Uterus (tissue), 3 donors: ENCODE measurements at regions not wholly inside any gene's neighbourhood (a gene's known extent, or its start where the extent isn't known, plus 50 kb on each side); places are given as distances from the start of the nearest gene placed in this dataset.

Experiments used
- DNase-seq, 2 donors: peaks; one replicate each; pipeline ENCODE4 v3.0.0-alpha.2; 2019 to 2020
- H3K27ac ChIP-seq, 2 donors: fragments of 200-600 bp; sonication (generic); 1 replicate in 1 of 2; 2 replicates in 1 of 2; pipeline ENCODE4 v1.5.1; 2016 to 2018
- H3K27me3 ChIP-seq, 2 donors: fragments of 200-600 bp; sonication (generic); one replicate each; pipeline ENCODE4 v1.5.1; 2018 to 2019; ENCODE audit warnings: control low read depth in 1 of 2
- H3K36me3 ChIP-seq, 2 donors: fragments of 200-600 bp; sonication (generic); one replicate each; pipeline ENCODE4 v1.5.1; 2019; ENCODE audit warnings: control low read depth in 1 of 2
- H3K4me1 ChIP-seq, 2 donors: fragments of 200-600 bp; sonication (generic); one replicate each; pipeline ENCODE4 v1.5.1; 2018 to 2019; ENCODE audit warnings: control low read depth in 1 of 2
- H3K4me3 ChIP-seq, 2 donors: fragments of 200-600 bp; sonication (generic); 1 replicate in 1 of 2; 2 replicates in 1 of 2; pipeline ENCODE4 v1.5.1; 2018 to 2019; ENCODE audit warnings: mild to moderate bottlenecking in 1 of 2
- H3K9me3 ChIP-seq, 2 donors: fragments of 200-600 bp; sonication (generic); one replicate each; pipeline ENCODE4 v1.5.1; 2019; ENCODE audit warnings: control low read depth in 1 of 2
- CTCF ChIP-seq, 4 experiments: fragments of 200-600 bp in 2 of 4; fragments of 450-650 bp in 2 of 4; sonication (generic) in 2 of 4; IDR thresholded peaks; one replicate each; pipeline ENCODE4 v1.5.1; 2016 to 2019; ENCODE audit warnings: antibody characterized with exemption in 4 of 4, mild to moderate bottlenecking in 2 of 4, moderate library complexity in 1 of 4
- POLR2A ChIP-seq, 2 donors: fragments of 450-650 bp; IDR thresholded peaks; one replicate each; pipeline ENCODE4 v1.6.1; 2016; ENCODE audit warnings: antibody characterized with exemption in 2 of 2, mild to moderate bottlenecking in 1 of 2, moderate library complexity in 1 of 2
- intact Hi-C: fragments of 100-400 bp; cut with DNase I; formaldehyde crosslinking; loops from one replicate; pipeline ENCODE4 v1.15.1; 2023; ENCODE audit warnings: low total_unique reads
- donor health status: DM: yes; HTN: yes; CAD: no.

GRCh38 chr5:61697809-61698558 lies 365.9 kb downstream of the ZSWIM6 start:
- DNase-seq: no peak
- H3K27me3 ChIP-seq: no peaks in the 10 kb centered on the region
- no peak overlapping the region for H3K4me3 ChIP-seq
- no peaks in the 10 kb centered on the region for H3K4me1 ChIP-seq
- H3K9me3 ChIP-seq: peaks cover 0 to 5% of the 10 kb centered on the region in 2 donors
- intact Hi-C loops: no loop called here
- H3K27ac ChIP-seq: no peak overlapping the region
- TF ChIP-seq CTCF (IDR thresholded peaks at IDR 0.05) (no peak), POLR2A (IDR thresholded peaks at IDR 0.05) (no peak)
- no peaks in the 10 kb centered on the region for H3K36me3 ChIP-seq

GRCh38 chr5:61701877-61702602 lies 370.0 kb downstream of the ZSWIM6 start:
- Histone ChIP-seq H3K9me3 (no peaks in the 10 kb centered on the region), H3K27ac (no peak overlapping the region), H3K4me1 (no peaks in the 10 kb centered on the region), H3K36me3 (no peaks in the 10 kb centered on the region), H3K4me3 (no peak overlapping the region), H3K27me3 (no peaks in the 10 kb centered on the region)
- no peak for DNase-seq
- TF ChIP-seq CTCF (IDR thresholded peaks at IDR 0.05) (no peak), POLR2A (IDR thresholded peaks at IDR 0.05) (no peak)
- intact Hi-C loops: no loop called here

DNA sequence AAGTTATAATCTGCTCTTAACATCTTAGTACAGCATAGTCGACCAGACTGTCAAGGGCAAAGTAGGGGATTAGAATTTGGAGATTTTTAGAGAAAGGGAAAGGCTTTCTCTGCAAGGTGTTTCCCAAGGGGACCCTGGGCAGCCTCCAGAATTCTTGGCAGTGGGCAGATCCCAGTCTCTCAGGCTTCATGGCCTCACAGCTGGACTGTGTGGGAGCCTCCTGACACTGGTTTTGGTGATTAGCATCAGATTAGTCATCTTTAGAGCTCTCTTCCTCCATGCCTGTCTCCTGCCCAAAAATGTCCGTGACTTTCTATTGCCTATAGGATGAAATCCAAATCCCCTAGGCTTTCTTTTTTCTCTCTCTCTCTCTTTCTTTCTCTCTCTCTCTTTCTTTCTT lies 370.7 kb downstream of the ZSWIM6 start:
- Histone ChIP-seq H3K36me3 (no peaks in the 10 kb centered on the region), H3K27me3 (no peaks in the 10 kb centered on the region), H3K4me3 (no peak overlapping the region), H3K27ac (no peak overlapping the region), H3K9me3 (no peaks in the 10 kb centered on the region), H3K4me1 (no peaks in the 10 kb centered on the region)
- no peak for DNase-seq
- intact Hi-C loops: no loop called here
- TF ChIP-seq CTCF (IDR thresholded peaks at IDR 0.05) (no peak), POLR2A (IDR thresholded peaks at IDR 0.05) (no peak)

DNA sequence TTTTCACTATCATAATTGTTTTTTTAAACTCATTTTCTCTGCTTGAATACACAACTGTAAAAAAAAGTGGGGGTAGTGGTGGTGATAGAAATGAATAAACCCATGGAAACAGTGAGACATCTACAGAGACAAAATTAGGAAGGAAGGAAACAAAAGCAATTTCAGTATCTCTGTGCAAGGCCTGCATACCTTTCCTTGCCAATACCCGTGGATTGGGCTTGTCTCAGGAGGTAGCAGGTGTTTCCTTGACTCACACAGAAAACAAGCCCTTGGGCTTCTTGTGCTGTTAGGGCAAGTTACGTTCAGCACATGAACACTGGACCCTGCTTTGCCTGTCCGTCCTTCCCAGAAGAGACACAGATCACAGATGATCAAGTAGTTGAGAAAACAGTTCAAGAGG lies 372.2 kb downstream of the ZSWIM6 start:
- no peak for TF ChIP-seq POLR2A (IDR thresholded peaks at IDR 0.05)
- no peak for DNase-seq
- H3K36me3 ChIP-seq: no peaks in the 10 kb centered on the region
- no peaks in the 10 kb centered on the region for H3K4me1 ChIP-seq
- H3K27me3 ChIP-seq: no peaks in the 10 kb centered on the region
- intact Hi-C loops: no loop called here
- H3K27ac ChIP-seq: no peak overlapping the region
- no peaks in the 10 kb centered on the region for H3K9me3 ChIP-seq
- no peak overlapping the region for H3K4me3 ChIP-seq

DNA sequence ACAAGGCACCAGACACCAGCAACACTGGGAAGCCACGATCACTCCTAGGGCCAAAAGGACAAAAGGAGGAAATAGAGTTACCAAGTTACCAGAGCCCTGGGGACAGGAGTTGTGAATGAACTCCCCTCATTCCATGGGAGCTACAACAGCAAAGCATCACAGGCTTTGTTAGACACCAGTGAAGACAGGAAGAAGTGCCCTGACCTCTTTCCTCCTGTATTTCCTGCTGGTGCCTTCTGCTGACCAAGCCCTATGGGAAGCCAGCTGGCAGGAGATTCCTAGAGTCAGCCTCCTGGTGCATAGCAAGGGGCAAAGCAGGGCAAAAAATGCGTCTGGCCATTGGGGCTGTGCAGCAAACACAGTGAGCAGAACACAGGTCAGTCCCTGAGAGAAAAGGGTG lies 374.7 kb downstream of the ZSWIM6 start:
- intact Hi-C loops: no loop called here
- H3K4me3 ChIP-seq: no peak overlapping the region
- no peak for TF ChIP-seq CTCF (IDR thresholded peaks at IDR 0.05)
- no peak for DNase-seq
- H3K9me3 ChIP-seq: no peaks in the 10 kb centered on the region
- H3K36me3 ChIP-seq: no peaks in the 10 kb centered on the region
- H3K27ac ChIP-seq: no peak overlapping the region
- H3K27me3 ChIP-seq: no peaks in the 10 kb centered on the region
- H3K4me1 ChIP-seq: no peaks in the 10 kb centered on the region
